ENCODE measurements at regions not wholly inside any gene's neighbourhood (a gene's known extent, or its start where the extent isn't known, plus 50 kb on each side); places are given as distances from the start of the nearest gene placed in this dataset.
"Not testable (repeated sequence)": the region's sequence is repeated elsewhere in the genome, so short reads cannot be mapped to it uniquely, and the experiment has no call there.

DNA sequence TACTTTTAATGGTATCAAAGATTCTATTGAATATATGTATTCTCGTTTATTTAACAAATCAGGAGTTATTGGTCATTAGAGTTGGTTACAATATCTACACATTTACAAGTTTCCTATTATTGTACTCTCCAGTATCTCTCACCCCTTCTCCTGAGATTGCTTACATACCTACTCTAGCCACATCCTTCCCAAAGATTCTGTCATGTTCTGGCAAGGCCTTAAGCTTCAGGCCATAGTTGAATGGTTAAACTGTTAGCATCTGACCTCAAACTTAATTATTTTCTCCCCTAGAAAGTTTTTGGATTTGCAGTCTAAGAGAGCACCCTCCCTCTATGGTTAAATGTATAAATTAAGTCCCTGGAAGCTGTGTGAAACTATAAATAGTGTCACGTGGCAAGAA, 784.2 kb downstream of the GLUD2 start:
- in situ Hi-C loops (cut with MboI; ENCODE audit: low pct_unique_long_range_greater_than_20kb in 2 of 9, low sequenced_read_pairs in 9 of 9, unreplicated experiment in 9 of 9) = no loop called here
- Histone ChIP-seq H3K4me1 (replicated peaks in 1 of 2) (no peaks in the 10 kb centered on the region), H3K27ac (no peak overlapping the region), H3K4me3 (no peak overlapping the region)
- no peak for ATAC-seq (replicated peaks in 6 of 8)
- WGBS, 10 experiments = 0 to 86% (median 29%) methylated on average over 1 to 2 of the region's 2 CpGs; no CpG with 5 or more reads in 4 of the 10 experiments

DNA sequence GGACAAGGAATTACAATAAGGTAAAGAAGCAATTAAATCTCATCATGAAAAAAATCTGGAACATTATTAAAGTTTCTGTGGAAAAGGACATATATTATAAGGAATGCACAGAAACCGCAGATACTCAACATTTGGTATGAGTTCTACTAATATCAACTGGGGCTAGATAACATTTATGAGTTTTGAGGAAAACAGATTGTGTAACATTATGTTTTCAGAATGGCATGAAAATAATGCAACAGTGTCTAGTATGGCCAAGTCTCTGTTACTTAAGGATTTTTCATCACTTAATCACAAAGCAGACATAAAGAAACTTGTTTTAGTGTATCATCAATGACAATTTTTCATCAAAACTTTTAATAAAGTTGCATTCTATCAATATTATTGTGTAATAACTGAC, 785.0 kb downstream of the GLUD2 start:
- Histone ChIP-seq H3K4me3 (no peak overlapping the region), H3K27ac (no peak overlapping the region), H3K4me1 (replicated peaks in 1 of 2) (no peaks in the 10 kb centered on the region)
- 20 to 100% (median 86%) methylated on average over 1 of the region's 1 CpG; no CpG with 5 or more reads in 5 of the 10 experiments for WGBS, 10 experiments
- no peak for ATAC-seq (replicated peaks in 6 of 8)
- in situ Hi-C loops (cut with MboI; ENCODE audit: low pct_unique_long_range_greater_than_20kb in 2 of 9, low sequenced_read_pairs in 9 of 9, unreplicated experiment in 9 of 9) = no loop called here

DNA sequence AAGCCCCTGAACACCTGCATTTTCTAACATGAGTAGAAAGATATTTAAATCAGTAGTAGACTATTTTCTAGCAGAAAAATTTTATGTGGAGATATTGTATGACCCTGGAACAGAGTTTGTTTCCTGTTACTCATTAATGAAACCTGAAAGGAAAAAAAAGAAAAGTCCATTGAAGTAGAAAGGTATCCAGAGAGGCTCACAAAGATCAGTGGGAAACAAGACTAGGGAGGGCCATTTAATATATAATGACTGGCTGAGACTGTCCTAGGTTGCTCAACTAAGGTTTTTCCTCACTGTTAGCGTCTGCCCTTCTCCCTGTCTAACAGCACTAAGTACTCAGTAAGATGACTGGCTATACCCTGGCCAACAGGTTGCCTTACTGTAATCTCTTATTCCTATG, 788.6 kb downstream of the GLUD2 start:
- 13 to 70% (median 20%) methylated on average over 1 of the region's 1 CpG; no CpG with 5 or more reads in 7 of the 10 experiments for WGBS, 10 experiments
- ATAC-seq (replicated peaks in 6 of 8) = no peak
- Histone ChIP-seq H3K4me1 (replicated peaks in 1 of 2) (no peaks in the 10 kb centered on the region), H3K27ac (no peak overlapping the region), H3K4me3 (no peak overlapping the region)
- in situ Hi-C loops (cut with MboI; ENCODE audit: low pct_unique_long_range_greater_than_20kb in 2 of 9, low sequenced_read_pairs in 9 of 9, unreplicated experiment in 9 of 9) = no loop called here

DNA sequence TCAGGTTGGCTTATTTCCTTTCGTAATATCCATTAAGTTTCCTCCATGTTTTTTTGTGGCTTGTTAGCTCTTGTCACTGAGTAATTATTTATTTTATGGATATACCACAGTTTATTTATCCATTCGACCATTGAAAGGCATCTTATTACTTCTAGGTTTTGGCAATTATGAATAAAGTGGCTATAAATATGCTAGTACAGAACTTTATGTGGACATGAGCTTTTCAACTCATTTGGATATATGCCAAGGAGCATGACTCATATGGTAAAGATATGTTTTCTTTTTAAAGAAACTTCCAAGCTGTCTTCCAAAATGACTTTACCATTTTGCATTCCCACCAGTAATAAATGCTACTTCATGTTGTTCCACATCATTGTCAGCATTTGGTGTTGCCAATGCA, 803.6 kb downstream of the GLUD2 start:
- Histone ChIP-seq H3K4me1 (replicated peaks in 1 of 2) (no peaks in the 10 kb centered on the region), H3K4me3 (no peak overlapping the region), H3K27ac (no peak overlapping the region)
- WGBS, 10 experiments = 0 to 100% (median 51%) methylated on average over 1 to 2 of the region's 2 CpGs; no CpG with 5 or more reads in 3 of the 10 experiments
- in situ Hi-C loops (cut with MboI; ENCODE audit: low pct_unique_long_range_greater_than_20kb in 2 of 9, low sequenced_read_pairs in 9 of 9, unreplicated experiment in 9 of 9) = no loop called here
- ATAC-seq (replicated peaks in 6 of 8) = no peak

DNA sequence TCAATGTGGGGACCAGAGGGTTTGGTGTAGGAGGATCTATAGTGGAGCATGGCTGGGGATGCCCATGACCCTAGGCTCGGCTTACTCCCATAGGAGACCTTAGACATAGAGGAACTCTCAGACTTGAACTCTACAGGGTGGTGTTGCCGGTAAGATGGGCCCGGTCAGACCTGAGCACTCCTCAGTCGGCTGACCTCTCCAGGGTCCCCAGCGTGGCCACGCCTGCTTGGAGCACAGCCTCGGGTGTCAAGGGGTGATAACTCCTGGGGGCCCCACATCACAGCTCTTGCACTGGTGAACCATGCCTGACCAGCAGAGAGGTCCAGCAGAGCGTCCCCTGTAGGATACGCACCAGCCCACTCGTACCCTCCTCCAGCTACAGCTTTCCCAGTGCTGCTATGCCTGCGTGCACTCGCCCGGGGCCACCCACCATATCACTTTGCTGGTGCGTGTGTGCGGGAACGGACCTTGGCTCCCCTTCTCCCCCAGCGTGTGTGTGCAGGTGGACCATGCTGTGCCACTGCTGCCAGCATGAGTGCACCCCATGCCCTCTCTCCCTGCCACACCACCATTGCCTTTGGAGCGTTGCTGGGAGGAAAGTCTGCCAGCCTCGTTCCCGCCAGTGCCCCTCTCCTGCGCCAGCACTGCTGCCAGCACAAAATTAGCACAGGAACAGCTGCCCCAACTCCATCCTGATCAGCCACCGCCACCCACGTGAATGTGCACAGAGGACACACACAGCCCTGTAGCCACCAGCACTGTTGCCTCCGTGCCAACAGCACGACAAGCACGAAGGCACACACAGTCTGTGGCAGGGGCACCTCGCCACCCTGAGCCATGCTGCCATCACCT, 806.6 kb downstream of the GLUD2 start:
- ATAC-seq (replicated peaks in 6 of 8) = no peak
- 67 to 80% methylated on average over 1 to 3 of the region's 27 CpGs; no CpG with 5 or more reads in 8 of the 10 experiments for WGBS, 10 experiments
- H3K4me1 ChIP-seq (replicated peaks in 1 of 2) = no peaks in the 10 kb centered on the region
- H3K27ac ChIP-seq = no peak overlapping the region
- H3K4me3 ChIP-seq = no peak overlapping the region
- in situ Hi-C loops (cut with MboI; ENCODE audit: low pct_unique_long_range_greater_than_20kb in 2 of 9, low sequenced_read_pairs in 9 of 9, unreplicated experiment in 9 of 9) = no loop called here

DNA sequence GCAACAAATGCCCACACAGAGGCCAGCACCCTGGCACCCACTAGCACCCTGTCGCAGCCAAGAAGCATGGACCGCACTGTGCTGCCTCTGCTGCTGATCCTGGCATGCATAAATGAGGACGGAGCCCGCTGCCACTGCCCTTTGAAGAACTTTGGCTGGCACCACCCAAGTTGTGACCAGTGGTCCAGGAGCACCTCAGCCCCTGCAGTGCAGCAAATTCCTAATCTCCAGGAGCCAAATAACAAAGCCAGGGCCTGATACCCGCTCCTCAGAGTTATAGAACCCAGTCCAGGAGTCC, 807.2 kb downstream of the GLUD2 start:
- in situ Hi-C loops (cut with MboI; ENCODE audit: low pct_unique_long_range_greater_than_20kb in 2 of 9, low sequenced_read_pairs in 9 of 9, unreplicated experiment in 9 of 9) = no loop called here
- H3K27ac ChIP-seq = no peak overlapping the region
- no peak overlapping the region for H3K4me3 ChIP-seq
- 17 to 49% (median 29%) methylated on average over 1 to 5 of the region's 5 CpGs; no CpG with 5 or more reads in 7 of the 10 experiments for WGBS, 10 experiments
- no peak for ATAC-seq (replicated peaks in 6 of 8)
- no peaks in the 10 kb centered on the region for H3K4me1 ChIP-seq (replicated peaks in 1 of 2)

DNA sequence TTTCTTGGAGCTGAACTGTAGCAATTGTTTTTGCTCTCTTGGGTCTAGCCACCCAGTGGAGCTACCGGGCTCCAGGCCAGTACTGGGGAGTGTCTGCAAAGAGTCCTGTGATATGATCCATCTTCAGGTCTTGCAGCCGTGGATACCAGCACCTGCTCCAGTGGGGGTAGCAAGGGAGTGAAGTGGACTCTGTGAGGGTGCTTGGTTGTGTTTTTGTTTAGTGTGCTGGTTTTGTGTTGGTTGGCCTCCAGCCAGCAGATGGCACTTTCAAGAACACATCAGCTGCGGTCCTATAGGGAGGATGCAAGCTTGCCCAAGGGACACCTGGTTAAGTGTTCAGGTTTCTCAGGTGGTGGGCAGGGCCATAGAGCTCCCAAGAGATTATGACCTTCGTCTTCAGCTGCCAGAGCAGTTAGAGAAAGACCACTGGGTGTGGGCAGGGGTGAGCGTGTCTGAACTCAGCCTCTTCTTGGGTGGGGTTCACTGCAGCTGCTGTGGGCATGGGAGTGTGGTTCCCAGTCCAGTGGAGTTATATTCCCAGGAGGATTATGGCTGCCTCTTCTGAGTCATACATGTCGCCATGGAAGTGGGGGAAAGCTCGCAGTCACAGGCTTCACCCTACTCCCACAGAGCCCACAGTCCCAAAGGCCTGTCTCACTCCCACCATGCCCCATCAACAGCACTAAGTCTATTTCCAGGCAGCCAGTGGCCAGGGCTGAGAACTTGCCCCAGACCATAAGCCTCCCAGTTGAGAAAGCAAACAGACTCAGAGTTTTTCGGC, 811.6 kb downstream of the GLUD2 start:
- in situ Hi-C loops (cut with MboI; ENCODE audit: low pct_unique_long_range_greater_than_20kb in 2 of 9, low sequenced_read_pairs in 9 of 9, unreplicated experiment in 9 of 9) = no loop called here
- no peak for ATAC-seq (replicated peaks in 6 of 8)
- no peaks in the 10 kb centered on the region for H3K4me1 ChIP-seq (replicated peaks in 1 of 2)
- 59% methylated on average over 5 of the region's 8 CpGs; no CpG with 5 or more reads in 9 of the 10 experiments for WGBS, 10 experiments
- H3K4me3 ChIP-seq = no peak overlapping the region
- H3K27ac ChIP-seq = no peak overlapping the region

DNA sequence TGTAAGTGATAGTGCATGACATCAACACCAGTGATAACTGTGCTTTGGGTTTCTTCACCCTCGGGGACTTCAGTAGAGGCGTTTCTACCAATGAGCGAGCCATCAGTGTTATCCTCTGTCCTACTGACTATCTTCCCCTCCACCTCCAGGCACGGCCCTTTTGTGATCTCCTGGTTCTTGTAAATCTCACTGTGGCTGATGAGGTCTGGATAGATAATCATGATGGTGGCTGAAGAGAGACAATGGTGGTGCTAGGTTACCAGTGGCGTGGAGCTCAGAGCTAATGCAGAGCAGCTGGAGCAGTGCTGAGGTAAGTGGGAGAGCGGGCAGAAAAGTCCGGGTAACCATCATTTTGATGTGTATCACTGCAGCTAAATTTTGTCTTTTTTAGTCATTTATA, 816.6 kb downstream of the GLUD2 start:
- 58 to 100% (median 100%) methylated on average over 1 to 7 of the region's 7 CpGs; no CpG with 5 or more reads in 5 of the 10 experiments for WGBS, 10 experiments
- Histone ChIP-seq H3K27ac (no peak overlapping the region), H3K4me1 (replicated peaks in 1 of 2) (no peaks in the 10 kb centered on the region), H3K4me3 (no peak overlapping the region)
- no peak for ATAC-seq (replicated peaks in 6 of 8)
- in situ Hi-C loops (cut with MboI; ENCODE audit: low pct_unique_long_range_greater_than_20kb in 2 of 9, low sequenced_read_pairs in 9 of 9, unreplicated experiment in 9 of 9) = no loop called here

DNA sequence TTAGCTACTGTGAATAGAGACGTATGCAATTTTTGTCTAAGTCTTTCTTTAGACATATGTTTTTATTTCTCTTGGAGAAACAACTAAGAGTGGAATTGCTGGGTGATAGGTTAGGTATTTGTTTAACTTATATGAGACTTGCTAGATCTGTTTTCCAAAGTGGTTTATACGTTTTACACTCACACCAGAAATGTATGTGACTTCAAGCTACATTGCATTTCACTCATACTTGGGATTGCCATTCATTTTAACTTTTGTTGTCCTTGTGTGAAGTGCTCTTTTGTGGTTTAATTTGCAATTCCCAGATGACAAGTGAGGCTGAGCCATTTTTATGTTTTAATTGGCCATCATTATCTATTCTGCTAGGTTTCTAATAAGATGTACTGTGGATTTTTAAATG, 817.2 kb downstream of the GLUD2 start:
- 32 to 80% (median 58%) methylated on average over 1 to 2 of the region's 2 CpGs; no CpG with 5 or more reads in 6 of the 10 experiments for WGBS, 10 experiments

DNA sequence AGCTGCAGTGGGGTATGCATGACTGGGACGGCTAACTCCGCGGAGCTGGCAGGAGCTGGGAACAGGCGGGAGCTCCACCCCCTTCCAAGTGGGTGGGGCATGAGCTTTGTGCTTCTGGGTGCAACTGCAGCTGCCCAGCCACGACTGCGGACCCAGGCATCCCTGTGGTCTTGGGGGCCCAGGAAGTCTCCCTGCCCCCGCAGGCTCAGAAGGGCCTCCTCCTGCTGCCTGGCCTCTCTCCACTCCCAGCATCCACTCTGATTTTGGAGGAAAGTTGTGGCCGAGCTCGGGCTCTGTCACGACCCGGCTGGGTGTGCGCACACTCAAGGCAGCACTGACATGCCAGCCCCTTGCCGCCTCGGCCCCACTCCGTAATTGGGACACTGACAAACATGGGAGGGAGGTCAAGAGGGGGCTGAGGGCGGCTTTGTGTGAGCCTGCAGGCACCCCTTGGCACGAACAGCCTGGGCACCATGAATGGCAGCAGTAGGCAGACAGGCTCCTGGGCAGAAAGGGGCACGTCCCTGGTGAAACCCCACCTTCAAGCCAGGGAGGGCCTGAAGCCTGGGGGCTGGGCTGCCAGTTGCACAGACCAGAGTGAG, 822.6 kb downstream of the GLUD2 start:
- 53% methylated on average over 4 of the region's 18 CpGs; no CpG with 5 or more reads in 9 of the 10 experiments for WGBS, 10 experiments
- in situ Hi-C loops (cut with MboI; ENCODE audit: low pct_unique_long_range_greater_than_20kb in 2 of 9, low sequenced_read_pairs in 9 of 9, unreplicated experiment in 9 of 9) = no loop called here
- Histone ChIP-seq H3K27ac (no peak overlapping the region), H3K4me3 (no peak overlapping the region), H3K4me1 (replicated peaks in 1 of 2) (no peaks in the 10 kb centered on the region)
- no peak for ATAC-seq (replicated peaks in 6 of 8)

More for the DNA sequence above, 817.2 kb downstream of the GLUD2 start:
- Histone ChIP-seq H3K4me3 (no peak overlapping the region), H3K27ac (no peak overlapping the region), H3K4me1 (replicated peaks in 1 of 2) (no peaks in the 10 kb centered on the region)
- in situ Hi-C loops (cut with MboI; ENCODE audit: low pct_unique_long_range_greater_than_20kb in 2 of 9, low sequenced_read_pairs in 9 of 9, unreplicated experiment in 9 of 9) = no loop called here
- no peak for ATAC-seq (replicated peaks in 6 of 8)

DNA sequence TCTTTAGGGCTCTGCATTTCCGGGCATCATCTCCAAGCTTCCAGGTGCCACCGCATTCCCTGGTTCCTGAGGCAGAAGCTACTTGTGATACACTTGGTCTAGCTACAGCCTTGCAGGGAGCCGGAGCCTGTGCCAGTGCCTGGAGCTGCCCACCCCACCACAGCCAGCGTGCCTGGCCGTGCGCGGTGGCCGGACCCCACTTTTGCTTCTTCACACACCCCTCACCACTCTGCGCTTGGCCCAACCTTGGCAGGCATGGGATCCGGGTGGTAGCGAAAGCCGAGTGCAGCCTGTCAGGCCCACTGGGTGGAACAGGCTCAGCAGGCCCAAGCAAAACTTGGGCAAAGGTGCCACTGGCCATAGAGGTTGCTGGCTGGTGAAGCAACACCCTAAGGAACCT, 823.7 kb downstream of the GLUD2 start:
- no peak for ATAC-seq (replicated peaks in 6 of 8)
- in situ Hi-C loops (cut with MboI; ENCODE audit: low pct_unique_long_range_greater_than_20kb in 2 of 9, low sequenced_read_pairs in 9 of 9, unreplicated experiment in 9 of 9) = no loop called here
- Histone ChIP-seq H3K4me3 (no peak overlapping the region), H3K4me1 (replicated peaks in 1 of 2) (no peaks in the 10 kb centered on the region), H3K27ac (no peak overlapping the region)
- WGBS, 10 experiments = 92% methylated on average over 7 of the region's 12 CpGs; no CpG with 5 or more reads in 9 of the 10 experiments

DNA sequence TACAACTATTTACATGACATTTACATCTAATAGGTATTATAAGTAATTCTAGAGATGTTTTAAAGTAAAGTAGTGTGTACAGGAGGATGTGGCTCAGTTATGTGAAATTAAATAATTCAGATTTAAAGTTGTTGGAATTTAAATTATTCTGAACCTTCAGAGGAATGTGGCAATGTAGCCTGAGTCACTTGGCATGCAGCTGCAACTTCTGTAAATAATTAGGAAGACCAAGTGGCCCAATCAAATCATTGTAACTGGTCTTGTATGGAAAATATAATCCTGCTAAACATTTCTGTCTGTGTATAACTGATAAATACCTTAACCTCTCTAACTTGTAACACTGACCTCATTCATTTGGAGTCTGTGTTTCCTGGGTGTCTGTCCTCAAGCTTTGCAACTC, 828.9 kb downstream of the GLUD2 start:
- H3K4me1 ChIP-seq (replicated peaks in 1 of 2) = no peaks in the 10 kb centered on the region
- in situ Hi-C loops (cut with MboI; ENCODE audit: low pct_unique_long_range_greater_than_20kb in 2 of 9, low sequenced_read_pairs in 9 of 9, unreplicated experiment in 9 of 9) = no loop called here
- H3K4me3 ChIP-seq = no peak overlapping the region
- H3K27ac ChIP-seq = no peak overlapping the region
- peak in 3 of 8 experiments; percentile 61 to 81 (median 64) for ATAC-seq (replicated peaks in 6 of 8)

DNA sequence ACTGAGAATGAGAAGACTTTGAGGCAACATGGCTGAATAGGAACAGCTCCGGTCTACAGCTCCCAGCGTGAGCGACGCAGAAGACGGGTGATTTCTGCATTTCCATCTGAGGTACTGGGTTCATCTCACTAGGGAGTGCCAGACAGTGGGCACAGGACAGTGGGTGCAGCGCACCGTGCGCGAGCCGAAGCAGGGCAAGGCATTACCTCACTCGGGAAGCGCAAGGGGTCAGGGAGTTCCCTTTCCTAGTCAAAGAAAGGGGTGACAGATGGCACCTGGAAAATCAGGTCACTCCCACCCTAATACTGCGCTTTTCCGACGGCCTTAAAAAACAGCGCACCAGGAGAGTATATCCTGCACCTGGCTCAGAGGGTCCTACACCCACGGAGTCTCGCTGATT, 829.9 kb downstream of the GLUD2 start:
- H3K4me1 ChIP-seq (replicated peaks in 1 of 2); H3K4me3 ChIP-seq; in situ Hi-C loops (cut with MboI; ENCODE audit: low pct_unique_long_range_greater_than_20kb in 2 of 9, low sequenced_read_pairs in 9 of 9, unreplicated experiment in 9 of 9); H3K27ac ChIP-seq; ATAC-seq (replicated peaks in 6 of 8): not testable (repeated sequence)
- WGBS, 10 experiments = 76 to 100% (median 100%) methylated on average over 1 to 2 of the region's 18 CpGs; no CpG with 5 or more reads in 6 of the 10 experiments
